Spleen (tissue), 11 donors: ENCODE measurements at regions not wholly inside any gene's neighbourhood (a gene's known extent, or its start where the extent isn't known, plus 50 kb on each side); places are given as distances from the start of the nearest gene placed in this dataset.

ENCODE experiments used
- DNase-seq: peaks from one replicate; pipeline ENCODE4 v3.0.0-alpha.2; 2020
- H3K27ac ChIP-seq, 8 donors: fragments of 200-600 bp; sonication (generic) in 7 of 8; 1 replicate in 4 of 8; 2 replicates in 4 of 8; pipeline versions ENCODE4 v1.5.0 to v1.8.0; 2016 to 2021; ENCODE audit warnings: inconsistent platforms in 4 of 8, mild to moderate bottlenecking in 4 of 8, moderate library complexity in 1 of 8
- H3K27me3 ChIP-seq, 7 donors: fragments of 200-600 bp; sonication (generic) in 6 of 7; replicated peaks in 1 of 7; 1 replicate in 4 of 7; 2 replicates in 3 of 7; pipeline versions ENCODE4 v1.5.0 to v1.8.0; 2016 to 2021; ENCODE audit warnings: inconsistent platforms in 3 of 7, mild to moderate bottlenecking in 1 of 7
- H3K36me3 ChIP-seq, 6 donors: fragments of 200-600 bp; sonication (generic) in 5 of 6; 1 replicate in 4 of 6; 2 replicates in 2 of 6; pipeline versions ENCODE4 v1.5.0 to v1.8.0; 2016 to 2021; ENCODE audit warnings: inconsistent platforms in 2 of 6
- H3K4me1 ChIP-seq, 6 donors: fragments of 200-600 bp; sonication (generic) in 5 of 6; 1 replicate in 3 of 6; 2 replicates in 3 of 6; pipeline versions ENCODE4 v1.5.0 to v1.8.0; 2016 to 2021; ENCODE audit warnings: inconsistent platforms in 3 of 6
- H3K4me3 ChIP-seq, 8 donors: fragments of 200-600 bp; sonication (generic) in 7 of 8; 1 replicate in 4 of 8; 2 replicates in 4 of 8; pipeline versions ENCODE4 v1.5.0 to v1.8.0; 2016 to 2021; ENCODE audit warnings: inconsistent platforms in 4 of 8, mild to moderate bottlenecking in 4 of 8, moderate library complexity in 2 of 8
- H3K9me3 ChIP-seq, 8 donors: fragments of 200-600 bp; sonication (generic) in 7 of 8; 1 replicate in 4 of 8; 2 replicates in 4 of 8; pipeline versions ENCODE4 v1.5.0 to v1.8.0; 2016 to 2021; ENCODE audit warnings: inconsistent platforms in 4 of 8
- POLR2A ChIP-seq, 3 donors: fragments of 450-650 bp; IDR thresholded peaks; one replicate each; pipeline ENCODE4 v1.5.1; 2017; ENCODE audit warnings: antibody characterized with exemption in 3 of 3, mild to moderate bottlenecking in 1 of 3
- POLR2AphosphoS5 ChIP-seq, 3 donors: sonication (generic); formaldehyde crosslinking; IDR thresholded peaks; one replicate each; pipeline ENCODE4 v1.5.1; 2017; ENCODE audit warnings: antibody characterized with exemption in 3 of 3
- WGBS, 5 donors: extraction: QIAGEN DNeasy Blood & Tissue Kit in 3 of 5; methylation state at CpG; one replicate each; pipeline versions ENCODE4 v1.1.5 to v1.1.7; 2013 to 2018; 5-methylcytosine and 5-hydroxymethylcytosine counted together
- intact Hi-C: fragments of 100-400 bp; cut with DNase I; formaldehyde crosslinking; loops from one replicate; pipeline ENCODE4 v1.15.0; 2023; ENCODE audit warnings: low total_unique reads
- TF ChIP-seq, protein P1 (sequence below), 11 experiments: fragments of 200-600 bp in 7 of 11; fragments of 450-650 bp in 4 of 11; sonication (generic) in 4 of 11; IDR thresholded peaks in 8 of 11; conservative IDR thresholded peaks in 3 of 11; 1 replicate in 7 of 11; 2 replicates in 4 of 11; pipeline versions ENCODE4 v1.4.0 to v1.8.0; 2016 to 2021; ENCODE audit warnings: antibody characterized with exemption in 11 of 11, inconsistent platforms in 4 of 11, mild to moderate bottlenecking in 1 of 11
- donor health status: healthy with polysubstance abuse.
- donor health status: DM: no; HTN: no; CAD: no; lungs with moderate emphysema.
- donor health status: DM: no; HTN: no; CAD: no.
- donor health status: Bipolar disorder and iron deficiency.
- donor health status: healthy.
- donor health status: DM: no; HTN: no; CAD: no.
- donor health status: DM: yes; HTN: yes; CAD: no.

DNA sequence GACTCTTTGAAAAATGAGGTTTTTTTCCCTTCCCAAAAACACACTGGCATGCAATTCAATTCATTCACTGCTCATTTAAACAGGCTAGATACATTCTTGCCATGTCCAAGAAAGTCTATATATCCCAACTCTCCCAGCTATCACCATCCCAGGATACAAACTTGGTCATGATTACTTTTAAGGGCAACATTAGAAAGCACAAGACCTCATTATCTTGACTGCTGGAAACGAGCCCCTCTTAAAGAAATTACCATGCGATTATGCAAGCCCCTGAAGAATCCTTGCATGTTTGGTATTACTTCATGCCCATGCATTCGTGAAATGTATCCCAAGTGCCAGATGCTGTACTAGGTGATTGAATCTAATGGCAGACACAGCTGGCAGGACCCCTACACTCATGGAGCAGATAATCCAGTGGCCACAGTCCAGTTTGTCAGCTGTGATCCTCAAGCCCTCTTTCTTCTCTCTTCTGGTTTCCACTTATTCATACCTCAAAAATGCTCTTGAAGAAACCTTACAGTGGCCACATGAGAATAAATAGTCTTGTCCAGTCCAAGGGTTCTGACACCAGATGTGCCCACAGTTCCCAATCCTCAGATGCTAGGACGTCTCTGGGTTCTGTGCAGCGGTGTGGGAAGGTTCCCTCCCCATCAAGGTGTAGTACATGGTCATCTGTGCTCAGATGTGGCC, 103.7 kb upstream of the HABP2 start:
- 70 to 88% (median 76%) methylated on average over 5 of the region's 5 CpGs for WGBS, 5 donors
- Histone ChIP-seq H3K9me3 (no peaks in the 10 kb centered on the region), H3K27ac (no peak overlapping the region), H3K4me1 (peaks cover 0 to under 1% (median 0%) of the 10 kb centered on the region in 6 donors), H3K4me3 (no peak overlapping the region), H3K36me3 (no peaks in the 10 kb centered on the region), H3K27me3 (peaks cover 0 to 26% (median 0%) of the 10 kb centered on the region in 7 donors)
- no peak for DNase-seq
- intact Hi-C loops, result no loop called here
- TF ChIP-seq POLR2A (IDR thresholded peaks at IDR 0.05) (no peak), POLR2AphosphoS5 (IDR thresholded peaks at IDR 0.05) (no peak)
- TF ChIP-seq, protein P1, sequence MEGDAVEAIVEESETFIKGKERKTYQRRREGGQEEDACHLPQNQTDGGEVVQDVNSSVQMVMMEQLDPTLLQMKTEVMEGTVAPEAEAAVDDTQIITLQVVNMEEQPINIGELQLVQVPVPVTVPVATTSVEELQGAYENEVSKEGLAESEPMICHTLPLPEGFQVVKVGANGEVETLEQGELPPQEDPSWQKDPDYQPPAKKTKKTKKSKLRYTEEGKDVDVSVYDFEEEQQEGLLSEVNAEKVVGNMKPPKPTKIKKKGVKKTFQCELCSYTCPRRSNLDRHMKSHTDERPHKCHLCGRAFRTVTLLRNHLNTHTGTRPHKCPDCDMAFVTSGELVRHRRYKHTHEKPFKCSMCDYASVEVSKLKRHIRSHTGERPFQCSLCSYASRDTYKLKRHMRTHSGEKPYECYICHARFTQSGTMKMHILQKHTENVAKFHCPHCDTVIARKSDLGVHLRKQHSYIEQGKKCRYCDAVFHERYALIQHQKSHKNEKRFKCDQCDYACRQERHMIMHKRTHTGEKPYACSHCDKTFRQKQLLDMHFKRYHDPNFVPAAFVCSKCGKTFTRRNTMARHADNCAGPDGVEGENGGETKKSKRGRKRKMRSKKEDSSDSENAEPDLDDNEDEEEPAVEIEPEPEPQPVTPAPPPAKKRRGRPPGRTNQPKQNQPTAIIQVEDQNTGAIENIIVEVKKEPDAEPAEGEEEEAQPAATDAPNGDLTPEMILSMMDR (IDR thresholded peaks at IDR 0.05 in 8 of 11, conservative IDR thresholded peaks at IDR 0.05 in 3 of 11), result no peak

DNA sequence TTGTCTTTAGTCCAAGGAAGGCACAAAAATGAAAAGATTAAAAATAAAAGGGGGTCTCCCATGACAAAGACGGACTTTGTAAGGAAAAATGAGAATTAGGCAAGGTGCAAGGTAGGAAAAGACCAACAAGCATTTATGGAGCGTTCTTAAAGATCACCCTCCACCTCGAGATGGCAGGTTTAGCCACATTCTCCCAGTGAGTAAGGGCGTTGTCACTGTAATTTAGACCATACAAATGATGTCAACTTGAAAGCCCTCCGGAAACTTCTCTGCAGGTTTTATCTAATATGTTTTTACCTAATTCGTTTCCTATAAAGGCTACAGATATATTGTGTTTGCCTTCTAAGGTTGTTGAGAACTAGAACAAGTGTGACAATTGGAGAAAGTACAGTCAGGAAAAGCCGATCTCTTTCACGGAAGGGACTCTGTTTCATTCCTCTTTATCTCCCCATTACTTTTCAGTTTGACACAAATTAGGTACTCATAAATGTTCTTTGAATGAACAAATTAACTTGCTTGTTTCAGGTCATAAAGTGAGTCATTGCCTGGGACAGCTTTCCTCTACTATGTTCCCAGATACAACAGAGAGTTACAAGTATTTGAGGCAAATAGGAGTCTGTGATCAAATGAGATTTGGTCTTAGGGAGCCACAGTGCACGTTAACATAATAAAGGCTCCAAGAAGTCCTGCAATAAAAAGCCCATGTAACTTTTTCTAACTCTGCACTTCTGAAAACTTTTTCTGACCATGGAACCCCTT, 102.6 kb upstream of the HABP2 start:
- no peak for TF ChIP-seq POLR2A (IDR thresholded peaks at IDR 0.05)
- TF ChIP-seq, protein P1 (IDR thresholded peaks at IDR 0.05 in 8 of 11, conservative IDR thresholded peaks at IDR 0.05 in 3 of 11), result no peak
- WGBS, 5 donors, result 78 to 90% (median 86%) methylated on average over 9 of the region's 9 CpGs
- Histone ChIP-seq H3K4me1 (peaks cover 0 to 6% (median 2%) of the 10 kb centered on the region in 6 donors), H3K27me3 (peaks cover 0 to 31% (median 0%) of the 10 kb centered on the region in 7 donors), H3K36me3 (no peaks in the 10 kb centered on the region), H3K9me3 (no peaks in the 10 kb centered on the region), H3K4me3 (no peak overlapping the region), H3K27ac (no peak overlapping the region)
- intact Hi-C loops, result no loop called here
- DNase-seq, result no peak

DNA sequence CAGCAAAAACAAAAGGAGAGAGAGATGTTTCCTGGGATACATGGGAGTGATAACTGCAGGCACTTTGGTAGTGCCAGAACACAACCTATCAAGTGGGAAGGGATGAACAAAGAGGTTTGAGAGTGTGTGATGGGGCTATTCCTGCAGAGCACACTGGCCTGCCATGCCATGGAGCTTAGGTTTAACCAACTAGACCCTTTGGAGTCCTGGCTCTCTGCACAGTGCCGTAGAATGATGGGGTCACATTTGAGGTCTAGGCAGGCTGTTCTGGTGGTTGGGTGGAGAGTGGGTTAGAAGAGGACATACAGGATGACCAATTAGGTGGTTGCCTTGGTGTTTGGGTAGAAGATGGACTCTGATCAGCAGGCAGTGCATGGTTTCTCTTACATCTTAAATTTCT, 101.9 kb upstream of the HABP2 start:
- peaks cover 0 to 6% (median 2%) of the 10 kb centered on the region in 6 donors for H3K4me1 ChIP-seq
- no peak overlapping the region for H3K27ac ChIP-seq
- intact Hi-C loops, result no loop called here
- no peak for DNase-seq
- WGBS, 5 donors, result 90 to 100% (median 93%) methylated on average over 1 of the region's 1 CpG
- TF ChIP-seq, protein P1 (IDR thresholded peaks at IDR 0.05 in 8 of 11, conservative IDR thresholded peaks at IDR 0.05 in 3 of 11), result no peak
- TF ChIP-seq POLR2AphosphoS5 (IDR thresholded peaks at IDR 0.05) (no peak), POLR2A (IDR thresholded peaks at IDR 0.05) (no peak)
- H3K27me3 ChIP-seq, result peaks cover 0 to 31% (median 0%) of the 10 kb centered on the region in 7 donors
- no peak overlapping the region for H3K4me3 ChIP-seq
- no peaks in the 10 kb centered on the region for H3K36me3 ChIP-seq
- H3K9me3 ChIP-seq, result no peaks in the 10 kb centered on the region

DNA sequence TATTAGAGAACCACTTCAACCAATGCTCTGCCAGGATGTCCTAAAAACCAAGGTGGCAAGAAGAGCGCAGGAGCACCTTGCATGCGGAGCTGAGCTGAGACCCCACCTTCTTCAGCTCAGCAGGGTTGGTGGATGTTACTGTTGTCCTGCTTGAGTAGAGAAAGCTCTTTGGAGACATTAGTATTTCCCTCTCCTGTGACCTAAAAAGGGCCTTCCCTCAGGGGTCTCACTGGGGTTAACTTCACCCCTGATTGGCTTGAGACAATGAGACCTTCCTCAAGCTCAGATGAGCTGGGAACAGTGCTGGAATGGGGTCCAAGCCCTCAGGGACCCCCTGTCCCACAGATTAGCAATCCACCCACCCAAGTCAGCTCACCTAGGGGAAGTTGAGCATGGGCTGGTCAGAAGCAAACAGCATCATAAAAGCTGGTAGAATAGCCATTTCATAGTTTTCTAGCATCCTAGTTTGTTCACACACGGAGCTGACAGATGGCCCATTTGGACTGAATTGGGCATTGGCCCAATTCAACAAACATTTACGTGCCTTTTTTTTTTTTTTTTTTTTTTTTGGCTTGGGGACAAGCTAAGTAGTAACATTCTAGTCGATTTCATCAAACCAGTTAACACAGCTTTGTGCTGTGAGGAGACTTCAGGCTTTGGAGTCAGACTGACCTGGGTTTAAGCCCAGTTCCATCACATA, 100.6 kb upstream of the HABP2 start:
- DNase-seq, result no peak
- 75 to 88% (median 85%) methylated on average over 5 of the region's 5 CpGs for WGBS, 5 donors
- TF ChIP-seq POLR2A (IDR thresholded peaks at IDR 0.05), result no peak
- TF ChIP-seq POLR2AphosphoS5 (IDR thresholded peaks at IDR 0.05), result no peak
- H3K4me1 ChIP-seq, result peaks cover 0 to 6% (median 2%) of the 10 kb centered on the region in 6 donors
- H3K27me3 ChIP-seq, result peaks cover 0 to 31% (median 0%) of the 10 kb centered on the region in 7 donors
- H3K36me3 ChIP-seq, result no peaks in the 10 kb centered on the region
- H3K9me3 ChIP-seq, result no peaks in the 10 kb centered on the region
- intact Hi-C loops, result no loop called here
- no peak overlapping the region for H3K4me3 ChIP-seq
- H3K27ac ChIP-seq, result no peak overlapping the region
